Head of caudate nucleus (tissue), 42 donors: ENCODE measurements at regions not wholly inside any gene's neighbourhood (a gene's known extent, or its start where the extent isn't known, plus 50 kb on each side); places are given as distances from the start of the nearest gene placed in this dataset.

Source experiments
- DNase-seq, 42 donors: peaks; one replicate each; pipeline versions ENCODE4 v3.0.0 to v3.0.0-alpha.2; 2020 to 2021; ENCODE audit warnings: mixed read lengths in 7 of 42
- intact Hi-C: fragments of 100-400 bp; cut with DNase I; formaldehyde crosslinking; loops from one replicate; pipeline ENCODE4 v1.15.0; 2022

DNA sequence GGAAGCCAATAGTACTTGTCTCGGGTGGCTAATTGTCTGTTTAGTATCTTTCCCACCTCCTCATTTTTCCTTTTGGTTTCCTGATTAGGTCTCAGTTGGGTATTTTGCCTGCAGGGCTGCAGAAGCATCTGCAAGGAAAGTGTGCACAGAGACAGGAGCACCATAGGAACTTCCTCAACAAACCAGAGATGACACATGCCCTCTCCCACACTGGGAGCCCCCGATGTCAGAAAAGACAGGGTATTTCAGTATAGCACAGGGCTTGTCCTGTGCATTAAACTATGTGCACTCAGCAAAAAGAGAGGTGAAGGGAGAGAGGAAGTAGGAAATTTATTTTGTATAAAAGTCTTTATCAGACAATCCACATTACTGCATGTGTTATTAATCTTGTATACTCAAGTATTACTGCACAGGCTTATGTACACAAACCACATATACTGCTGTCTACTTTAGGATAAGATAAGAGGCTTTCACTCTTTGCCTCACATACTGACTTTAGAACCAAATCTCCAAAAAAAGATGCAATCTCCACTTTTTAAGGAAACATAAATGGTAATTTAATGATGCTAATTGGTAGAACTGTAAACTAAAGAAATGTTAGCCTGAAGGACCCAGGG is 501.0 kb downstream of the FOXO1 start:
- intact Hi-C loops: no loop called here
- no peak for DNase-seq

DNA sequence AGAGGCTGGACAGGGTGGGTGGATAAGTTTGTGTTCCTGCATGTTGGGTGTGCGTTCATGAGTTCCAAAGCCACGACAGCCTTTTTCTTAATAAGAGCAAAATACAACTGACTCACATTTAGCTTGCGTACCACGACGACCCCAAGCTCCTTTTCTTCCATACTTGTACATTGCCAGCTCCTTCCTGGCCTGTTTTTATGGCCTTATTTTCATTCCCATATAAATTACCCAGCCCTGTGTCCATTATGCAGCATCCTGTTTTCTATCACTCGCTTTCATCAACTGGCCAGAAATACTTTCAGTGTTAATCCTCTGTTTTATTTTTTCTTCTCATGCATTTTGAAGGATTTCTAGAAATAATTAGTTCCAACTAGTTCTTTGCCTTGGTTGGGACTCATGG is 499.1 kb downstream of the FOXO1 start:
- no peak for DNase-seq
- intact Hi-C loops: no loop called here

DNA sequence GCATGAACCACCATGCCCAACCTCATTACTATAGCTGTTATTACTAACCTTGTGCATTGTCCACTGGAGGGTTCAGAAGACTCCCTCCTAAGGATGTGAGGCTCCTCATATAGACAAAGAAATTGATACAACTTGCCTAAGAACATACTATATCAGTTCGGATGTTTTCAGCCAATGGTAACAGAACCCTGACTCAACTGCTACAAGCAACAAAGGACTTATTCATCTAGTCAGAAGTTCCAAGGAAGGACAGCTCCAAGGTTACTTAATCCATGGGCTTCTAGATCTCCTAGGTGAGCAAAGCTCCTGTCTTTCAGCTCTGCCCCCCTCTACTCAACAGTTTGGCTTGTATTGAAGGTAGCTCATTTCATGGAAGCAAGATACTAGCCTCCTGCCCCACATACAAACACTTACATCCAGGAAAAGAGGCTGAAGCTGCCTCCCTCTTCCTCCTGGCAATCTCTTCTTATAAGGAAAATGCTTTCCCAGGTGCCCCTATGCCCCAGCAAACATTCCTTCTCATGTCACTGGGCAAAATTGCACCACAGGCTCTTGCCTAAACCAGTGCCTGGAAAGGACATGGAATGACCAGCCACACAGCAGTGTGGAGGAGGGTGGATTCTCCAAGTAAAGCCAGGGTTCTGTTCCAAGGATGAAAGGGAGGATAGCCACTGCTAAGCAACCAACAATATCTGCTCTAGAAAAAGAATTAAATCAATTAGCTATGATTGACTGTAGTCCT is 497.8 kb downstream of the FOXO1 start:
- intact Hi-C loops: no loop called here
- peak in 2 of 42 donors; percentile 21 to 52 for DNase-seq

DNA sequence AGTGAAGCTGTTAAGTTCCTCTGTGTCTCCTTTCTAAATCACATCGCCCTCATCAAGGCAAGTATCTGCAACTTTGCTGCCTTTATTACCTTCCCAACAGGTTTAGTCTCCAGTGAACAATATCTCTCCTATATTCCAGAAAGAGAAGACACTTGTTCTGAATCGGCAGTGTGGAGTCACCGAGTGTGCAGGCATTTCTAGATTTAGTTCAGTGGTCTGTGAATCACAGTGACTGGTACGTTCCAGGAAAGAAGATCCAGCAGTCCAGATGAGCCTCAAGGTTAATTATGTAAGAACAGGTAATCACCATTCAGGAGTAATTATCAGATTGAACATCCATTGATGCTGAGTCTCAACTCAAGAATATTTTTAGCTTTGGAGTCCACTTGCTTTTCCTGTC is 497.0 kb downstream of the FOXO1 start:
- DNase-seq: no peak
- intact Hi-C loops: no loop called here

DNA sequence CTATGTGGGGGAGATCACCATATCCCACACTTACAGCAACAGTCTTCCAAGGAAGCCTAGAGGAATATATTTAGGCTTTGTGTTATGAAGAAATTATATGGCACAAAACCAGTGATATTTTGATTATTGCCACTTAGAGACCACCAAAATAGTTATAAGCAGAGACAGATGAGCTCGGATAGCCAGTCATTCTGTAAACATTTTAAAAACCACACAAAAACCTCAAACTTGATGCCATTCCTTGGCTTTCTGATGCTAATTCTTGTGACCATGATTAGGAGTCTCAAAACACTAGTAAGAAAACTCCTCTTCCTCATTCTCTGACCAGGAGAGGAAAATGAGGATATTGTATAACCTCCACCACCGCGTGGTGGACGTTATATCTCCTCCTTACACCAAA is 496.4 kb downstream of the FOXO1 start:
- no peak for DNase-seq
- intact Hi-C loops: no loop called here

DNA sequence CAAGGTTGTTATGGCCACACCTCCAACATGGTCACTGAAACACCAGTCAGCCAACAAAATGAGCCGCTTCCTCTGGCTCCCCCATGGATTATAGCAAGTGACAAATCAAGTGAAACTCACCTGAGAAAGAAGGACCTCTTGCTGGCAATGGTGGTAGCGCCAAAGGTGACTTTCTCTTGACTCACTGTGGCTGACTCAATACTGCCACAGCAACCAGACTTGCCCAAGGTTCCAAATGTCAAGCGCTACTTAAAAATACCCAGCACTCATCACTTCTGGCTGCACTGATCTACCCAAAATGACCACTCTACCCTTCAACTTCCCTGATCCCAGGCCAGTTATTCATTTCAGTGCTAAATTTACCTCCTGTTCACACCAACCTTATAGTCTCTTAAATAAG is 495.5 kb downstream of the FOXO1 start:
- intact Hi-C loops: no loop called here
- no peak for DNase-seq

DNA sequence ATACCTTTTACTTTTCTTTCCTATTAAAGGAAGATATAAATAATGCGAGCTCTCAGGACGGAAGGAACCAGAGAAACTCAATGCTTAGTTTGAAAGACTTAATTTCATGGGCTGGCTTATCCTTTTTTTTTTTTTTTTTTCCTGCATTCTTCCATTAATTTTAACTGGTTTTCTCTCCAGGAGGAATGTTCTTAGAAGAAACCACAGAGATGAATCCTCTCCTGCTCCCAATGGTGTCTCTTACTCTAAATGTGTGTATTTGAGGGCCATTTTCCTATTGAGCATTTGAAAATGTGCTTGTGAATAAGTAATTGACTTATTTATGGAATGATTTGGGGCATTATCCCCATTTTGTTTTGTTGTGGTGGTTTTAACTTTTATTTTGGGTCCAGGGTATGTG is 494.9 kb downstream of the FOXO1 start:
- intact Hi-C loops: no loop called here
- DNase-seq: no peak

DNA sequence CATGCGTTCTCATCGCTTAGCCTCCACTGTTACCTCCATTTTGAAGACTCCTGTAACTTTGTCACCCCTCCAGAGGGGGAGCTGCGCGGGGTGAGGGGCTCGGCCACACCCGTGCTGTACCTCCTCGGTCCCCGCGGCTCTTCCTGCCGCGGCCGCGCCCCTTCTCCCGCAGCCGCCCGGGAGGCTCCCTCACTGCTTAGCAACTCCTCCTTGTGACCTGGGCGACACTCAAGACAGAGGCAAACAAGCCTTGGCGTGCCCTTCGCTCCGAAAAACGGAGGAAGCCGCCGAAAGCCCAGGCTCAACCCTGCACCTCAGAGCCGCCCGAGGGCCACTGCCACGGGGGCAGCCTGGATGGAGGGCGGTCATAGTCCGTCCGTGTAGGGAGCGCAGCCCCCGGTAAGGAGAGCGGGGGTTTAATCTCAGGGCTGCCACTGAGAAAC is 494.3 kb downstream of the FOXO1 start:
- DNase-seq: no peak
- intact Hi-C loops: no loop called here

DNA sequence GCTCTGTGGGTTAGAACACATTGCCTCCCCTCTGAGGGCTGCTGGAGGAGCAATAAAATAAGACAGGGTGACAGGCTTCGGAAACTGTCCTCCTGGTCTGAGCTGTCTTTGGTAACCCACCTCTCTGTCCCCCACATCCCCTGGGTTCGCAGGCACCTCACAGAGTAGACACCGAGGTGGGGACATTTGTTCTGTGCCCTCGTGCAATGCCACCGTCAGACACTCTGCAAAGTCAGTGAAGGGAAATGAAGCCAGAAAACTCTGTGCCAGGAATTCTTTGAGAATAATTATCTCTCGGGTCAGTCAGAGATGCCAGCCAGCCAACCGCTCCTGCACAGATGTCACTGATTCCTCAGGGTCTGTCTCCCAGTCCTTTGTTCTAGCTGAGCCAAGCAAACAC is 493.6 kb downstream of the FOXO1 start:
- intact Hi-C loops: no loop called here
- DNase-seq: no peak

DNA sequence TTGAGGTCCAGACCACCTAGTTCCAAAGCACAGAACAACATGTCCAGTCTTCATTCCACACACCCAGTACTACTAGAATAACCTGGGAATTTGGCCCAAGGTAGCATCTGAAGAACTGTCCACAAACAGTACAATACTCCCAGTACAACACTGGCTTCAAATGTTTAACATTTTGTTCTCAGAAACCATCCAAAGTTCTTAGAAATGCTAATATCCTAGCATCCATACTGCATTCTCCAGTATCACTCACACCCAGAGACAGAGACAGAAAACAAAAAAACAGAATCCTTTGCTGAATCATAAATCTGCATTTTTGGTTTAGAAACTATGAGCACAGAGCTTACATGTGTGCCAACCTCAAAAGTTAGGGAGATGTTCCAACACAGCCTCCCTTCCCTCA is 490.8 kb downstream of the FOXO1 start:
- intact Hi-C loops: no loop called here

DNA sequence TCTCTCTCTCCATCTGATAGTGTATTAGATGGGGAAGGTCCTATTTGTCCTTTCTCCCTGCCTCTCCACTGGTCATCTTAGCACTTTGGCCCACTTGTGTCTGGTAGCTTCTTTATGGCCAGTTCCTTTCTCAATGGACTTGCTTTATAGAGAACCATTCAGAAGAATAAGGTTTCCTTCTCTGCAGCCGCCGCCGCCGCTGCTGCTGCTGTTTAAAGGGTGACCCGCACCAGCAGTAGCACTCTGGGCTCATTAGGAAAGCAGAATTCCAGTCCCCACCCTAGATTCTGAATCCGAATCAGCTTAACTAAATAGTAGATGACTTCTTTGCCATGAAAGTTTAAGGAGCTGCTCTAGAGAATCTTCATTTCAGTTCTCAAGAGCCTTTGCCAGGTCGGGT is 490.2 kb downstream of the FOXO1 start:
- intact Hi-C loops: no loop called here
- DNase-seq: no peak

More for the DNA sequence above, 490.8 kb downstream of the FOXO1 start:
- no peak for DNase-seq

DNA sequence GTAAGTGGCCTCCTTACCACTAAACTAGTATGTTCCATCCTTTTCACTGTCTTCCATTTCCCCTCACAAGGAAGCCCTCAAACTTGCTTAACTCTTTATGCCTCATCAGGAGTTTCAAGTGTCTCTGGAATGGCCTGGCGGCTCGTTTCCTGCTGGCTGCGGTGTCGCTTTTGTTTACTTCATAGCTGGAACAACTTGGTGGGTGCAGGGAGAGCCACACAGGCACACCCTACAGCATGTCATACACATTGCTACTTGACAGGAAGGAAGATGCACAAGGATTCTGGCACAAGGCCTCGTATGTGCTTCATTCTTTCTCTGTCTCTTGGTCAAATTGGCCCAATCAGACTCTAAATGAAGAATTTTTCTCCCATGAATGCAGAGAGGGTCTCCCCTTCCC is 488.3 kb downstream of the FOXO1 start:
- DNase-seq: no peak
- intact Hi-C loops: no loop called here

DNA sequence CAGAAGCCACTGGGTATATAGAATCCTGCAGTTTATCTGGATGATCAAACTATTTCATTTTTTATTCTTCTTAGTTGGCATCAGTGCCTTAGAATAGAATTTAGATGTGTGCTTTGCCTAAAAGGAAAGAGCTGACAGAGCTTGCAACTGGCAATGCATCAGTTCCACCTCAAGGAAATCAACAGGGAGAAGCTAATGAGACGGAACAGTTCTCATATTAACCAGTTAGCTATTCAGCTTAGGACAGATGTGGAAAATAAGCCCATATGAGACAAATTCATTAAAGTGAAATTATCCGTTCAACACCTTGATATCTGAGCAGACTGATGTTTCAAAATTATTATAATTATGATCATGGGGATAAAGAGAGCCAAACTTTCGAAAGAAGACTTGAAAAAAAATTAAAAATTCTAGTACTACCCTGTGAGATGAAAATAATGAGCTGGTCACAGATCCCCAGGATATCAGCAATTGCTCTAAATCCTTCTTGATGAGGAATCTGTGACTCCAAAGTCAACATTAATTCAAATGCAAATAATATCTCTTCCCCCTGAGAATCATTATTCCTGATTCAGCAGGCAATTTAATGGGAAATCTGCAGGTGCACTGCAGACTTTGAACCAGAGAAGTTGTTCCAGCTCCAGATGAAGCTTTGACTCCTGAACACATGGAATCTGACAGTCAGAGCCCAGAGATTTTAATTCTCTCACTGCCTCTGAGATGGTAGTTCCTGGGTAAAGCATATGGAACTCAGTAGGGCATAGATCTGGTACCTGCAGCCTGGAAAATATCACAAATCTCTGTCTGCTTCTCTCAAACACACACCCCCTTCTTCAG is 486.8 kb downstream of the FOXO1 start:
- no peak for DNase-seq

DNA sequence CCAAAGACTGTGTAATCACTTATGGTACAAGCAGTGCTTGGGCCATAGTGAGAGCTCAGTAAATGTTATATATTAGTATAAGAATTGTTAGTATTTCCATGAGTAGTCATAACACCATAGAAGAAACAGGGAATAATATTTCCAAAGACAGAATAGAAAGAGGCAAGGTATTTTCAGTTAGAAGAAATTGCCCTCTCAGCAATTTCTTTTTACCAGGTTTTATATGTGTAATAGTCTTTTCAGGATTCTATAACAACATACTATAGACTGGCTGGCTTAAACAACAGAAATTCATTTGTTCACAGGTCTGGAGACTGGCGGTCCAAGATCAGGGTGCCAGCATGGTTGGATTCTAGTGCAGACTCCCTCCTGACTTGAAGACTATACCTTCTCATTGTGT is 485.7 kb downstream of the FOXO1 start:
- intact Hi-C loops: loop anchor here (10.0 kb wide), 1 partner anchor 106 kb away; no protein-coding TSS in a partner anchor
- no peak for DNase-seq

More for the DNA sequence above, 486.8 kb downstream of the FOXO1 start:
- intact Hi-C loops: loop anchor here (10.0 kb wide), 1 partner anchor 105 kb away; no protein-coding TSS in a partner anchor

DNA sequence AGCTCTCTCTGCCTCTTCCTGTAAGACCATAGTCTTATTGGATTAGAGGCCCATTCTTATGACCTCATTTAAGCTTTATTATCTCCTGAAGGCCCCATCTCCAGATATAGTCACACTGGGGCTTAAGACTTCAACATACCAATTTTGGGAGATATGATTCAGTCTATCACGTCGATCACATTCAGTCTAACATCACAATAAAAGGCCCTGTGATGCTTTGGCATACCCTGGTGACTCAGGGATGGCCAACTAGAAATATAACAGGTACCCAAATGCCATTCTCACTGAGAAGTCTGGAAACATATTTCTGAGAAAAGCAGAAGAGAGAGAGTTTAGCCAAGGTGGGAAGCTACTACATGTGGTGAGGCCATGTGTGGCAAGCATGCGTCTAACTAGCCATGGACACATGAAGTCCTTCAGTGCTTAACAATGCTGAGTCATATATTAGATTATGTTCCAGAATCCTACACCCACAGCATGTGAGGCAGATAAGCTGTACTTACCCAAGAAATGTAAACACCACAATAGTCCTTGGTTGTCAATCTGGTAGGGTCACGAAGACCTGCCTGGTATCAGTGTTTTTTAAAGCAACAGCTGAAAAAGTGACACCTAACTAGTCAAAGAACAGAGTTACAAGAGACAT is 485.1 kb downstream of the FOXO1 start:
- DNase-seq: no peak
- intact Hi-C loops: loop anchor here (10.0 kb wide), 1 partner anchor 107 kb away; no protein-coding TSS in a partner anchor

DNA sequence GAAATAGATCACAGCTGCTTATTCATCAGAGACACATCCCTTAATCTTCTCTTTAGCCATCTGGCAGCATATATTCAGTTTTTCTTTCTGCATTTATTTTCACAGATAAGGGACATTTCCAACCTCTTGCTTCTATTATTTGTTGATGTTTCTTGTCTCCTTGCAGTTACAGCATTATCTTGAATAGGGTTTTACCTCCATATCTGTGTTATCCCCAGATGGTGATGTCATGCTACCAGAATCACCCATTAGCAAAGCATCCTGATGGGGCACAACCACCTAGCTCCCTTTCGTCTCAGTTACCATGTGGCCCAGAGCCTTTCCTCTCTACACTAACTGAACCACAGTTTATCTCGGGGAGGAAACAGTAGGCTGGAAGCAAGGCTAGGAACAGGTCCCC is 483.9 kb downstream of the FOXO1 start:
- intact Hi-C loops: loop anchor here (10.0 kb wide), 1 partner anchor 108 kb away; no protein-coding TSS in a partner anchor
- no peak for DNase-seq

DNA sequence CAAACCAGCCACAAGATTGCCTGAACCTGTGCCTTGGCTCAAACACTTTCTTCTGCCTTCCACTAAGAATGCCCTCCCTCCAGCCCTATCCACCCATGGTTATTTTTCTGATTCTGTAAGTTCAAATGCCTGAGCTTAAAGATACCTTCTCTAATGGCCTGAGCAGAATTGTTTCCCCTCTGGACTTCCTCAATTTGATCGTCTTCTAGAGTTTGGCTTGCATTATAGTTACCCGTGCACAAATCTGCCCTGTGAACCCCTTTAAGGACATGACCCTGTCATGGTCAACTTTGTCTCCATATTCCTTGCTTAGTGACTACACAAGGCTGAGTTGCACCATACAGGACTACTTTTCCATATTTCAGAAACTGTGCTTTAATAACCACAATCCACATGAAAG is 481.0 kb downstream of the FOXO1 start:
- intact Hi-C loops: loop anchor here (10.0 kb wide), 1 partner anchor 111 kb away; no protein-coding TSS in a partner anchor
- DNase-seq: no peak

DNA sequence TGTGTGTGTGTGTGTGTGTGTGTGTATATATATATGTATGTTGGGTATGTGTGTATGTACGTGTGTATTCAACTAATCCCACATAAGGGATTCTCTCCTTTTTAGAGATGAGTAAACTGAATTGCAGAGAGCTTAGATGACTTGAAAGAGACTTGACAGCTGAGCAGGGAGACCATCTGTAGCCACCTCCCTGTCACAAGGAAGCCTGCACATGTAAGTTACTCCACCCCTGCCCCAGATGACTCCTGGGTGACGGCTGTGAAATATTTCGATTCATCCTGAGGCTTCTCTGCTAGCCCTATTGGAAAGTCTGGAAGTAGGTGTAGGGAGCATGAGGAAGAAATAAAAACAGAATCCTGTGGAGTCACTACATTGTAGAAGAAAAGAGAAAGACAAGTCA is 480.4 kb downstream of the FOXO1 start:
- no peak for DNase-seq
- intact Hi-C loops: loop anchor here (10.0 kb wide), 1 partner anchor 111 kb away; no protein-coding TSS in a partner anchor

DNA sequence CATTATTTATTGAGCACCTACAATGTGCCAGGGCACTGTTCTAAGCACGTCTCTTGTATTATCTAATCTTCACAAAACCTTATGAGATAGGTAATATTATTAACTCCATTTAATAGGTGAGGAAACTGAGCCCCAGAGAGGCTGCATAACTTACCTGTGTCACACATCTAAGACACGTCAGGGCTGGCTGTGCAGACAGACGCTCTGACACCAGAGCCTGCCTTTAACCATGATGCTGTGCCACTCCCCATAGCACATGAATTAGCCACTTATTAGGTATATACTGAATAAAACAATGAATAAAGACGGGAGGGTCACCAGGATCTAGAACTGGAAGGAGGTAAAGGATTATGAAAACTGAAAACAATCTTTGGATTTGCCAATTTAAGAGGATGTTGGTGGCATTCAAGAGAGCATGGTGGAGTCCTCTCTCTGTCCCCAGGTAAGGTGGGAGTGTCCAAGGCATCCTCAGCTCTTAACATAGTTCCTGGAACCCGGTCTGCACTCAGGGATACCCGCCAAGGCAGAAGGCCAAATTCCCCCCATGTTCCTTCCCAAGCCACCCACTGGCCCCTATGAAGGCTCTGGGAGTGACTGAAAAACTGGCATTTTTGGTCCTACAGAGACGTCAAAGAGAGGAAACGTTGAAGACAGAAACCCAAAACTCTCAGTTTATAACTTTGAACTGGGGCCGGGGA is 479.7 kb downstream of the FOXO1 start:
- intact Hi-C loops: loop anchor here (10.0 kb wide), 1 partner anchor 112 kb away; no protein-coding TSS in a partner anchor

More for the DNA sequence above, 479.7 kb downstream of the FOXO1 start:
- DNase-seq: no peak
